ENCODE measurements at regions not wholly inside any gene's neighbourhood (a gene's known extent, or its start where the extent isn't known, plus 50 kb on each side); places are given as distances from the start of the nearest gene placed in this dataset.

GRCh38 chr5:167261309-167262100 is 1029.9 kb upstream of the WWC1 start:
- Mint-ChIP-seq H3K36me3 (ENCODE audit: low read depth) (no peaks in the 10 kb centered on the region), H3K4me1 (ENCODE audit: low read depth) (peaks cover 7% of the 10 kb centered on the region), H3K4me3 (ENCODE audit: unreplicated experiment) (no peak overlapping the region), H3K27me3 (ENCODE audit: low read depth) (peaks cover 7% of the 10 kb centered on the region), H3K27ac (ENCODE audit: unreplicated experiment) (no peak overlapping the region), H3K9me3 (ENCODE audit: low read depth) (peaks cover 2% of the 10 kb centered on the region)
- peak; percentile 58 for TF ChIP-seq CTCF (IDR thresholded peaks at IDR 0.05)
- DNase-seq (ENCODE audit: low spot score) = no peak

- no peak for DNase-seq (ENCODE audit: low spot score)
- H3K27me3 Mint-ChIP-seq (ENCODE audit: low read depth) = peaks cover 9% of the 10 kb centered on the region
These were observed 1028.3 kb upstream of the WWC1 start for GRCh38 chr5:167263185-167263584.

GRCh38 chr5:167264348-167264747 is 1027.1 kb upstream of the WWC1 start:
- Mint-ChIP-seq H3K4me3 (ENCODE audit: unreplicated experiment) (no peak overlapping the region), H3K4me1 (ENCODE audit: low read depth) (peaks cover 7% of the 10 kb centered on the region), H3K27me3 (ENCODE audit: low read depth) (peaks cover 4% of the 10 kb centered on the region), H3K36me3 (ENCODE audit: low read depth) (no peaks in the 10 kb centered on the region), H3K9me3 (ENCODE audit: low read depth) (peaks cover 2% of the 10 kb centered on the region), H3K27ac (ENCODE audit: unreplicated experiment) (no peak overlapping the region)
- no peak for TF ChIP-seq CTCF (IDR thresholded peaks at IDR 0.05)
- no peak for DNase-seq (ENCODE audit: low spot score)

More at GRCh38 chr5:167263185-167263584, 1028.3 kb upstream of the WWC1 start:
- no peak for TF ChIP-seq CTCF (IDR thresholded peaks at IDR 0.05)
- Mint-ChIP-seq H3K36me3 (ENCODE audit: low read depth) (no peaks in the 10 kb centered on the region), H3K9me3 (ENCODE audit: low read depth) (peaks cover 2% of the 10 kb centered on the region), H3K27ac (ENCODE audit: unreplicated experiment) (no peak overlapping the region), H3K4me1 (ENCODE audit: low read depth) (peaks cover 7% of the 10 kb centered on the region), H3K4me3 (ENCODE audit: unreplicated experiment) (no peak overlapping the region)

GRCh38 chr5:167268337-167268736 is 1023.1 kb upstream of the WWC1 start:
- H3K4me1 Mint-ChIP-seq (ENCODE audit: low read depth) = peaks cover under 1% of the 10 kb centered on the region
- no peaks in the 10 kb centered on the region for H3K36me3 Mint-ChIP-seq (ENCODE audit: low read depth)
- no peak for TF ChIP-seq CTCF (IDR thresholded peaks at IDR 0.05)
- no peak overlapping the region for H3K27ac Mint-ChIP-seq (ENCODE audit: unreplicated experiment)
- no peaks in the 10 kb centered on the region for H3K9me3 Mint-ChIP-seq (ENCODE audit: low read depth)
- no peak overlapping the region for H3K4me3 Mint-ChIP-seq (ENCODE audit: unreplicated experiment)
- DNase-seq (ENCODE audit: low spot score) = no peak
- H3K27me3 Mint-ChIP-seq (ENCODE audit: low read depth) = peaks cover 2% of the 10 kb centered on the region

GRCh38 chr5:167269146-167269545 is 1022.3 kb upstream of the WWC1 start:
- no peaks in the 10 kb centered on the region for H3K4me1 Mint-ChIP-seq (ENCODE audit: low read depth)
- H3K4me3 Mint-ChIP-seq (ENCODE audit: unreplicated experiment) = no peak overlapping the region
- no peak for TF ChIP-seq CTCF (IDR thresholded peaks at IDR 0.05)
- no peak overlapping the region for H3K27ac Mint-ChIP-seq (ENCODE audit: unreplicated experiment)
- DNase-seq (ENCODE audit: low spot score) = no peak
- H3K9me3 Mint-ChIP-seq (ENCODE audit: low read depth) = no peaks in the 10 kb centered on the region
- peaks cover 2% of the 10 kb centered on the region for H3K27me3 Mint-ChIP-seq (ENCODE audit: low read depth)
- no peaks in the 10 kb centered on the region for H3K36me3 Mint-ChIP-seq (ENCODE audit: low read depth)
